ENCODE measurements at regions not wholly inside any gene's neighbourhood (a gene's known extent, or its start where the extent isn't known, plus 50 kb on each side); places are given as distances from the start of the nearest gene placed in this dataset.
"Not testable (repeated sequence)": the region's sequence is repeated elsewhere in the genome, so short reads cannot be mapped to it uniquely, and the experiment has no call there.

GRCh38 chr6:82507112-82507511 lies 143.5 kb downstream of the TPBG start:
- Mint-ChIP-seq H3K27ac (ENCODE audit: unreplicated experiment) (no peak overlapping the region), H3K4me1 (ENCODE audit: unreplicated experiment) (no peaks in the 10 kb centered on the region), H3K9me3 (ENCODE audit: unreplicated experiment) (peaks cover 12% of the 10 kb centered on the region), H3K27me3 (ENCODE audit: unreplicated experiment) (peaks cover 48% of the 10 kb centered on the region), H3K4me3 (ENCODE audit: unreplicated experiment) (no peak overlapping the region), H3K36me3 (ENCODE audit: unreplicated experiment) (no peaks in the 10 kb centered on the region)
- TF ChIP-seq CTCF (IDR thresholded peaks at IDR 0.05) = no peak
- no peak for DNase-seq (ENCODE audit: extremely low spot score, unreplicated experiment)

DNA sequence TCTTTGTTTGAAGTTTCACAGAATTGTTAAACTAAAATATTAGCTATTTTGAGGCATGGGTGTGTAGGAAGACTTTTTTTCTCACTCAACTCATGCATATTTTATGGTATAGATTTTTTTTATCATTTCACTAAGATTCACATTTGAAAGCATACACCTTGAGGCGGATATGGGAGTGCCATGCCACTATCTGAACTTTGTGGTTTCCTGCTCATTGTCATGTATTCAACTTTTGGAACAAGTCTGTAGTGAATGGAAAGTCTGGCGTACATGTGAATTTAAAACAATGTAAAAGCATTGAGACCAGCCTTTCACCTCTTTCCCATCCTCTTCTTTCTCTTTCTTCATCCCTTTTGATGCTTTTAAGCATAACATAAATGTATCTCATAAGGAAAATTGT lies 147.9 kb downstream of the TPBG start:
- no peak for TF ChIP-seq CTCF (IDR thresholded peaks at IDR 0.05)
- no peak for DNase-seq (ENCODE audit: extremely low spot score, unreplicated experiment)
- peaks cover 20% of the 10 kb centered on the region for H3K9me3 Mint-ChIP-seq (ENCODE audit: unreplicated experiment)
- H3K27ac Mint-ChIP-seq (ENCODE audit: unreplicated experiment) = no peak overlapping the region
- no peaks in the 10 kb centered on the region for H3K4me1 Mint-ChIP-seq (ENCODE audit: unreplicated experiment)
- H3K27me3 Mint-ChIP-seq (ENCODE audit: unreplicated experiment) = peaks cover 32% of the 10 kb centered on the region
- H3K4me3 Mint-ChIP-seq (ENCODE audit: unreplicated experiment) = no peak overlapping the region
- H3K36me3 Mint-ChIP-seq (ENCODE audit: unreplicated experiment) = no peaks in the 10 kb centered on the region

GRCh38 chr6:82517896-82518295 lies 154.3 kb downstream of the TPBG start:
- peaks cover 25% of the 10 kb centered on the region for H3K9me3 Mint-ChIP-seq (ENCODE audit: unreplicated experiment)
- H3K27ac Mint-ChIP-seq (ENCODE audit: unreplicated experiment); H3K4me3 Mint-ChIP-seq (ENCODE audit: unreplicated experiment); DNase-seq (ENCODE audit: extremely low spot score, unreplicated experiment); H3K4me1 Mint-ChIP-seq (ENCODE audit: unreplicated experiment); H3K36me3 Mint-ChIP-seq (ENCODE audit: unreplicated experiment): not testable (repeated sequence)
- H3K27me3 Mint-ChIP-seq (ENCODE audit: unreplicated experiment) = peaks cover 13% of the 10 kb centered on the region

- peaks cover 14% of the 10 kb centered on the region for H3K27me3 Mint-ChIP-seq (ENCODE audit: unreplicated experiment)
- no peaks in the 10 kb centered on the region for H3K4me1 Mint-ChIP-seq (ENCODE audit: unreplicated experiment)
- DNase-seq (ENCODE audit: extremely low spot score, unreplicated experiment) = no peak
- no peak overlapping the region for H3K4me3 Mint-ChIP-seq (ENCODE audit: unreplicated experiment)
- peaks cover 7% of the 10 kb centered on the region for H3K9me3 Mint-ChIP-seq (ENCODE audit: unreplicated experiment)
- no peak overlapping the region for H3K27ac Mint-ChIP-seq (ENCODE audit: unreplicated experiment)
- no peaks in the 10 kb centered on the region for H3K36me3 Mint-ChIP-seq (ENCODE audit: unreplicated experiment)
- TF ChIP-seq CTCF (IDR thresholded peaks at IDR 0.05) = no peak
Observed at GRCh38 chr6:82521369-82521768, 157.8 kb downstream of the TPBG start.

- Mint-ChIP-seq H3K4me1 (ENCODE audit: unreplicated experiment) (no peaks in the 10 kb centered on the region), H3K4me3 (ENCODE audit: unreplicated experiment) (no peak overlapping the region), H3K27me3 (ENCODE audit: unreplicated experiment) (peaks cover 14% of the 10 kb centered on the region), H3K36me3 (ENCODE audit: unreplicated experiment) (no peaks in the 10 kb centered on the region), H3K27ac (ENCODE audit: unreplicated experiment) (no peak overlapping the region), H3K9me3 (ENCODE audit: unreplicated experiment) (peaks cover 3% of the 10 kb centered on the region)
- no peak for DNase-seq (ENCODE audit: extremely low spot score, unreplicated experiment)
- TF ChIP-seq CTCF (IDR thresholded peaks at IDR 0.05) = no peak
Observed at GRCh38 chr6:82521861-82522260, 158.2 kb downstream of the TPBG start.

- TF ChIP-seq CTCF (IDR thresholded peaks at IDR 0.05) = no peak
Observed at GRCh38 chr6:82524031-82524430, 160.4 kb downstream of the TPBG start.

More at GRCh38 chr6:82524031-82524430, 160.4 kb downstream of the TPBG start:
- no peak overlapping the region for H3K4me3 Mint-ChIP-seq (ENCODE audit: unreplicated experiment)
- H3K27ac Mint-ChIP-seq (ENCODE audit: unreplicated experiment) = no peak overlapping the region
- H3K36me3 Mint-ChIP-seq (ENCODE audit: unreplicated experiment) = no peaks in the 10 kb centered on the region
- DNase-seq (ENCODE audit: extremely low spot score, unreplicated experiment) = no peak
- H3K27me3 Mint-ChIP-seq (ENCODE audit: unreplicated experiment) = peaks cover 17% of the 10 kb centered on the region
- peaks cover 1% of the 10 kb centered on the region for H3K4me1 Mint-ChIP-seq (ENCODE audit: unreplicated experiment)
- no peaks in the 10 kb centered on the region for H3K9me3 Mint-ChIP-seq (ENCODE audit: unreplicated experiment)
